Central memory CD8-positive, alpha-beta T cell (primary cell): ENCODE measurements at regions not wholly inside any gene's neighbourhood (a gene's known extent, or its start where the extent isn't known, plus 50 kb on each side); places are given as distances from the start of the nearest gene placed in this dataset.

Experiments
- ATAC-seq: fragments of 150-1000 bp; cut with Tn5 transposase; replicated peaks from 2 replicates; pipeline ENCODE4 v1.10.0; 2022; ENCODE audit warnings: mild to moderate bottlenecking, moderate FRiP score, moderate number of reproducible peaks; ENCODE audit not compliant: poor library complexity, severe bottlenecking; ENCODE audit errors: extremely low read depth
- DNase-seq, 2 donors: peaks; one replicate each; pipeline ENCODE4 v3.0.0; 2021; ENCODE audit warnings: low spot score in 2 of 2
- H3K27ac Mint-ChIP-seq: one replicate; pipeline ENCODE4 v1.8.0; 2022; ENCODE audit warnings: low read depth, mild to moderate bottlenecking, moderate library complexity, mixed read lengths
- H3K27me3 Mint-ChIP-seq: one replicate; pipeline ENCODE4 v1.8.0; 2022; ENCODE audit warnings: mixed read lengths
- H3K36me3 Mint-ChIP-seq: one replicate; pipeline ENCODE4 v1.8.0; 2022; ENCODE audit warnings: mild to moderate bottlenecking, moderate library complexity, mixed read lengths; ENCODE audit not compliant: insufficient read depth
- H3K4me1 Mint-ChIP-seq: one replicate; pipeline ENCODE4 v1.8.0; 2022; ENCODE audit warnings: mixed read lengths
- H3K4me3 Mint-ChIP-seq: one replicate; pipeline ENCODE4 v1.8.0; 2022; ENCODE audit warnings: mild to moderate bottlenecking, moderate library complexity, mixed read lengths
- H3K9me3 Mint-ChIP-seq: one replicate; pipeline ENCODE4 v1.8.0; 2022; ENCODE audit warnings: mixed read lengths

GRCh38 chr9:134509817-134510216 lies 131.8 kb upstream of the COL5A1 start:
- Mint-ChIP-seq H3K36me3 (no peaks in the 10 kb centered on the region), H3K4me3 (no peak overlapping the region), H3K27me3 (peaks cover 47% of the 10 kb centered on the region), H3K4me1 (no peaks in the 10 kb centered on the region), H3K9me3 (no peaks in the 10 kb centered on the region), H3K27ac (no peak overlapping the region)
- no peak for ATAC-seq
- no peak for DNase-seq

GRCh38 chr9:134514503-134514902 lies 127.1 kb upstream of the COL5A1 start:
- no peaks in the 10 kb centered on the region for H3K36me3 Mint-ChIP-seq
- no peaks in the 10 kb centered on the region for H3K4me1 Mint-ChIP-seq
- H3K27me3 Mint-ChIP-seq, result peaks cover 28% of the 10 kb centered on the region
- H3K9me3 Mint-ChIP-seq, result no peaks in the 10 kb centered on the region
- DNase-seq, result no peak
- no peak for ATAC-seq
- no peak overlapping the region for H3K4me3 Mint-ChIP-seq
- H3K27ac Mint-ChIP-seq, result no peak overlapping the region

DNA sequence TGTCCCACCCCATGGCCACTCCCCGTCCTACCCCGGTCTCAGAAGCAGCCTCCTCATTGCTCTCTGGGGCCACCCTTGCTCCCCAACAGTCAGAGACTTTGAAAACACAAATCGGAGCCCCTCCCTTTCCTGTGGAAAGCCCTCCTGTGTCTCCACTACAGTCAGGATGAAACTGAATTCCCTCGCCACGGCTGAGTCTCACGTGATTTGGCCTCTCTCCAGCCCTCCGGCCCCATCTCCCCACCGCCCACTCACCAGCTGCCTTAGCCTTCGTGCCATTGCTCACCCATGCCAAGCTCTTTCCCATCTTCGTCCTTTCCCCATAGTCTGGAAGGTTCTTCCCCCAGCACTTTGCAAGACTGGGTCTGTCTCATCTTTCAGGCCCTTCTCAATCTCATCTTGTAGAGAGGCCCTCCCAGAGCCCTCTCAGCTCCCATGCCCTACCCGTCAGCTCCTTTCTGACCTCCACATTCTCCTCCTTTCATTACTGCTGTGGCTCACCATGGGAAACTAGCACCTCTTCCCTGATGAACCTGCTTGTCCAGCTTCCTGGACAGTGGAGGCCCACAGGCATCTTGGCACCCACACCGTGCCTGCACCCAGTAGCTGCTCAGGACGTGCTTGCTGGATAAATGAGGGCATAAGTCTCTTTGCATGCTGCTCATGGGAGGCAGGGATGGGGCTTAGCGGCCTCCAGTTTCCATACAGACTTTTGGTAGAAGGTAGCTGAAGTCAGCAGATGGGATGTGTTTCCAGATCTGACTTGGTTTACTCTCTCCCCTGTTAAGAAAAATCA lies 126.4 kb upstream of the COL5A1 start:
- Mint-ChIP-seq H3K27ac (no peak overlapping the region), H3K4me3 (no peak overlapping the region), H3K9me3 (no peaks in the 10 kb centered on the region), H3K4me1 (no peaks in the 10 kb centered on the region), H3K36me3 (no peaks in the 10 kb centered on the region), H3K27me3 (peaks cover 22% of the 10 kb centered on the region)
- no peak for ATAC-seq
- no peak for DNase-seq

DNA sequence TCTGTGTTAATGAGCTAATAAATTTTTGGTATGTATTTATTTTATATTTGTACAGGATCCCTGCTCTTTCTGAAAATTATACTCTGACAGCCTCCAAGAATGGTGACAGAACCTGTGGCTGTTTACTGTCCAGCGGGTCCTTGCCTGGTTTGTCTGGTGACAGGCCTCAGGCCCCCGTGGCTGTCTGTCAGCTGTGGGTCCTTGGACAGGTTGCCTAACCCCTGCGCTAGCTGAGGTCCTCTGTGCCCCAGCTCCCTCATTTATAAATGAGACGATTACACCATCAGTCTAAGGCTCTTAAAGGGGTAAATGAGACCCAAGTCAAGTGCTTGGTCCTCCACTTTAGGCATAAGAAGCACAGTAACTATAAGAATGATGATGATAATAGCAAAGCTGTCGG lies 125.1 kb upstream of the COL5A1 start:
- Mint-ChIP-seq H3K36me3 (no peaks in the 10 kb centered on the region), H3K27ac (no peak overlapping the region), H3K9me3 (no peaks in the 10 kb centered on the region), H3K27me3 (peaks cover 18% of the 10 kb centered on the region), H3K4me3 (no peak overlapping the region), H3K4me1 (no peaks in the 10 kb centered on the region)
- ATAC-seq (no peak), DNase-seq (no peak)

DNA sequence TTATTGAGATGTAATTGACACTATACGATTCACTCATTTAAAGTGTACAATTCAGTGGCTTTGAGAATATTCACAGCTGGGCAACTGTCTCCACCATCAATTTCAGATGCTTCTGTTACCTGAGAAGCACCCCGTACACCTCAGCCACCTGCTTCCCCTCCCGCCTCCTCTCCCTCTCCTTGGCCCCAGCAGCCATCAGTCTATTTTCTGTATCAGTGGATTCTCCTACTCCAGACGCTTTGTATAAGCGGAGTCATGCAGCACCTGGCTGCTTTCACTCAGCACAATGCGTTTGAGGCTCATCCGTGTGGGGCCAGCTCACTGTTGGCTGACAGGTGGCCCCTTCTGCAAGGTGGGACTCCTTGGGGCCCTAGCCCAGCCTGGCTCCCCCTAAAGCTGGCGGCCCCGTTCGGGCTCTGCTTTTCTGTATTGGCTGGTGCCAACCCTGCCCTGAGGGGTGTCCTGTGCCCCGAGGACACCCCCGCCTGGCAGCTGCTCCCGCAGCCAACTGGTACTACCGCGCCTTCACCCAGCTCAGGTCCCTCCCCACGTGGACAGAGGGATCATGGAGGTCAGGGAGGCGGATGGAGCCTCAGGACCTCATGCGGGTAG lies 124.4 kb upstream of the COL5A1 start:
- Mint-ChIP-seq H3K9me3 (no peaks in the 10 kb centered on the region), H3K36me3 (no peaks in the 10 kb centered on the region), H3K27me3 (peaks cover 14% of the 10 kb centered on the region), H3K4me3 (no peak overlapping the region), H3K27ac (no peak overlapping the region), H3K4me1 (no peaks in the 10 kb centered on the region)
- DNase-seq (no peak), ATAC-seq (no peak)

DNA sequence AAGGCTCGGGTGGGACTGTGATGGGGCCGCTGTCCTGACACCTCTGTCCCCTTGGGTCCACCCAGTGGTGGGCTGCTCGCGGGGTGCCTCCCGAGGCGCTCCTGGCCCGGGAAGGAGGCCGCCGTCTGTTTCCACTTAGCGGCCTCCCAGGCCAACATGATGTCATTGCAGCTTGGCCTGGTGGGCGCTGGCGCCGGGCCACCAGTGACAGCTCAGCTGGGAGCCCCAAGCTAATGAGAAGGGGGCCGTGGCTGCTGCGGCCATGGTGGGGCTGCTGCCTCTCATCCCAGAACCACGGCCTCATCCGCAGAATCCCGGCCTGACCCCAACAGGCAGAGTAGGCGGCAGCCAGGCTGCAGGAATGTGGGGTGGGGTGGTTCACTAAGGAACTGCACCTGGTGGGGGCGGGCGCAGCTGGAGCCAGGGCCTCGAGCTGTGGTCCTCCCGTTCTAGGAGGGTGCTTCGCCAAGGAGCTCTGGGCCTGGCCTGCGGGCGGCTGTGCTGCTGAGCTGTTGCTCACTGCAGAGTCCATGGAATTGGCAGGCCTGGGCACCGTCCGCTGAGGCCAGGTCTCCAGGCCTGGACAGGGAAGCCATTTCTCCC lies 123.5 kb upstream of the COL5A1 start:
- Mint-ChIP-seq H3K36me3 (no peaks in the 10 kb centered on the region), H3K27me3 (peaks cover 23% of the 10 kb centered on the region), H3K4me3 (no peak overlapping the region), H3K27ac (no peak overlapping the region), H3K4me1 (no peaks in the 10 kb centered on the region), H3K9me3 (no peaks in the 10 kb centered on the region)
- no peak for DNase-seq
- no peak for ATAC-seq

GRCh38 chr9:134519375-134520070 lies 122.1 kb upstream of the COL5A1 start:
- peaks cover 30% of the 10 kb centered on the region for H3K27me3 Mint-ChIP-seq
- no peak overlapping the region for H3K27ac Mint-ChIP-seq
- H3K9me3 Mint-ChIP-seq, result no peaks in the 10 kb centered on the region
- peaks cover 1% of the 10 kb centered on the region for H3K36me3 Mint-ChIP-seq
- H3K4me1 Mint-ChIP-seq, result no peaks in the 10 kb centered on the region
- ATAC-seq (no peak), DNase-seq (no peak)
- H3K4me3 Mint-ChIP-seq, result no peak overlapping the region

DNA sequence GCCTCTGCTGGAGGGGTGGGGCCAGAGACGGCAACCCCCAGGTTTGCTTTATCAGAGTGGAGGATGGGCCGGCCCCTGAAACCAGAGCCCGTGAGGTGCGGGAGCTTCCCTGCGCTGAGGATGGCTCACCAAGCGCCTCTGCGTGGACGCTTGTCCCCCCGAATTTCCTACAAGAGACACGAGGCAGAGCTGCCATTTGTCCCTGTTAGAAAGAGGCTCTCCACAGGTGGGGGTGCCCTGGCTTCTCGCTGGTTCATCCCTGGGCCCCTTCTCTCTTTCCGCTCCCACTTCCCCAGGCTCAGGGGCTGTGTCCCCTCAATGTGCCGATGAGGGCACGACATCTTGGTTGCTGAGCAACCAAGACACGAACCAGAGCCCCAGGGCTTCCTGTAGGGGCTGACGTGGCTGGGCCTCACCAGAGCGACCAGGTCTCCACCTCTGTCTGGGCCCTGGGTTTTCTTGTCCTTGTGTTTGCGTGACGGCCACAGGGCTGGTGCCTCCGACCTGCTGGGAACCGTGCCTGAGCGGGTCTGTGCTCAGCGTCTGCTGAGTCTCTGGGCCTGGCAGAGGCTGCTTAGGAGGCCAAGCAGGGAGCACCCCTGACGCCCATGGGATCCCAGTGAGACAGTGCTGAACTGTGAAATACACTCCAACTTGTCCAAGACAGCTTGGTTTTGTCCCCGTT lies 119.6 kb upstream of the COL5A1 start:
- H3K4me3 Mint-ChIP-seq, result no peak overlapping the region
- H3K4me1 Mint-ChIP-seq, result no peaks in the 10 kb centered on the region
- ATAC-seq (no peak), DNase-seq (no peak)
- H3K36me3 Mint-ChIP-seq, result peaks cover 1% of the 10 kb centered on the region
- no peak overlapping the region for H3K27ac Mint-ChIP-seq
- peaks cover 41% of the 10 kb centered on the region for H3K27me3 Mint-ChIP-seq
- no peaks in the 10 kb centered on the region for H3K9me3 Mint-ChIP-seq

DNA sequence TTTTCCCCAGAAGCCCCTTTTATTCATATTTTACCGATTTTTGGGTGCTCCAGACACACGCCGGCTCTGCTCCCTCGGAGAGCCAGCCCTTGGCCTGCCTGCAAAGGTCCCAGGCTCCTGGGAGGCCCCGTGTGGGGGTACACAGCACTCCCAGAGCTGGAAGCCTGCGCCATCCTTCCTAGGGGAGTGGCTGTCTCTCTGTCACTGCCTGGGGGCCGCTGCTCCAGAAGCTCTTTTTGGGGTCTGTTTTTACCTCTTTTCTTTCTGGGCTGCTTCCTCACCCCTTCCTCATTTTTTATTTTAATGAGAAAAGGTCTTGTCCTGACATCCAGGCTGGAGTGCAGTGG lies 119.1 kb upstream of the COL5A1 start:
- ATAC-seq, result no peak
- Mint-ChIP-seq H3K27me3 (peaks cover 47% of the 10 kb centered on the region), H3K27ac (no peak overlapping the region), H3K36me3 (peaks cover 1% of the 10 kb centered on the region), H3K4me1 (no peaks in the 10 kb centered on the region), H3K4me3 (no peak overlapping the region), H3K9me3 (no peaks in the 10 kb centered on the region)
- DNase-seq, result no peak

GRCh38 chr9:134522976-134523375 lies 118.6 kb upstream of the COL5A1 start:
- Mint-ChIP-seq H3K27me3 (peaks cover 47% of the 10 kb centered on the region), H3K27ac (no peak overlapping the region)
- no peak for ATAC-seq

DNA sequence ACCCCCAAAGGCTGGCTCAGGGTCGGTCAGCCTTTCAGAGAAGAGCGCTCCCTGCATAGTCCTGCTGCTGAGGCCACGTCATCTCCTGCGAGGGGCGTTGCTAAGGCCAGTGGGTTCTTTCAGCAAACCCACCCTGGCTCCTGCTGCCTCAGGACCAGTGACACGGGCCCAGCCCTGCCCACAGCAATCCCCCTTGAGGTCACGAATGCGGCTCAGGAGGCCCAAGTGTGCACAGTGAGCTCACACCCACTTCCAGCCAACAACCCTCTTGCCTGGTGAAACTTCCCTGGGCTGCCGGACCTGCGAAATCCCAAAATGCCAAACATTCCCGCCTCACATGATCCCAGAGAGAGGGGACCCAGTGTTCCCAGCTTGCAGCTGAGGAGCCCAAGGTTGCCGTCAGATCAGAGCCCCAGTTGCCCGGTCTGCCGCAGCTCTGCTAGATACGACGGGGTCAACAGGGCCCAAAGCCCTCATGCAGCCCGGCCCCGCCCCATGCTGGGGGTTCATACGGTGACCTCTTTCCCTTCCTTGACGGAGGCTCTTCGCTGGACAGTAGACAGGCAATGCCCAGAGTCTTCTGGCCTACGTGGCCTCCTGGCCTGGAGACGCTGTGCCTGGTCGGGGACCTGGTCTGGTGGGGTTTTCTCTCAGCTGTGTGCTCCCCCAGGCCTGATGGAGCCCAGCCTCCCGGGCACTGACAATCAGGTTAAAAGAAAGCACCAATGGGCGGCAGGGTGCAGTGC lies 116.4 kb upstream of the COL5A1 start:
- no peak for ATAC-seq
- H3K27me3 Mint-ChIP-seq, result peaks cover 59% of the 10 kb centered on the region

More at GRCh38 chr9:134522976-134523375, 118.6 kb upstream of the COL5A1 start:
- Mint-ChIP-seq H3K4me3 (no peak overlapping the region), H3K9me3 (no peaks in the 10 kb centered on the region), H3K36me3 (peaks cover 1% of the 10 kb centered on the region), H3K4me1 (no peaks in the 10 kb centered on the region)
- DNase-seq, result no peak

More for the DNA sequence above, 116.4 kb upstream of the COL5A1 start:
- Mint-ChIP-seq H3K36me3 (peaks cover 1% of the 10 kb centered on the region), H3K4me1 (no peaks in the 10 kb centered on the region), H3K4me3 (no peak overlapping the region), H3K27ac (no peak overlapping the region), H3K9me3 (peaks cover 5% of the 10 kb centered on the region)
- DNase-seq, result no peak
